ENCODE measurements at regions not wholly inside any gene's neighbourhood (a gene's known extent, or its start where the extent isn't known, plus 50 kb on each side); places are given as distances from the start of the nearest gene placed in this dataset.
"Not testable (repeated sequence)": the region's sequence is repeated elsewhere in the genome, so short reads cannot be mapped to it uniquely, and the experiment has no call there.

- DNase-seq (ENCODE audit: low read depth in 1 of 2, low spot score in 1 of 2), result no peak
Measured at GRCh38 chr4:81606801-81607501, 135.2 kb upstream of the RASGEF1B start.

GRCh38 chr4:81606166-81606565, 134.5 kb upstream of the RASGEF1B start:
- no peak for DNase-seq (ENCODE audit: low read depth in 1 of 2, low spot score in 1 of 2)

- DNase-seq (ENCODE audit: low read depth in 1 of 2, low spot score in 1 of 2), result no peak
Measured at GRCh38 chr4:81605271-81605670, 133.6 kb upstream of the RASGEF1B start.

- no peak for DNase-seq (ENCODE audit: low read depth in 1 of 2, low spot score in 1 of 2)
Measured at GRCh38 chr4:81604683-81605218, 133.0 kb upstream of the RASGEF1B start.

GRCh38 chr4:81602854-81603253, 131.1 kb upstream of the RASGEF1B start:
- no peak for DNase-seq (ENCODE audit: low read depth in 1 of 2, low spot score in 1 of 2)

GRCh38 chr4:81601358-81601694, 129.6 kb upstream of the RASGEF1B start:
- no peak for DNase-seq (ENCODE audit: low read depth in 1 of 2, low spot score in 1 of 2)

GRCh38 chr4:81600520-81601357, 129.0 kb upstream of the RASGEF1B start:
- no peak for DNase-seq (ENCODE audit: low read depth in 1 of 2, low spot score in 1 of 2)

- DNase-seq (ENCODE audit: low read depth in 1 of 2, low spot score in 1 of 2), result no peak
Measured at GRCh38 chr4:81599742-81600380, 128.2 kb upstream of the RASGEF1B start.

- no peak for DNase-seq (ENCODE audit: low read depth in 1 of 2, low spot score in 1 of 2)
Measured at GRCh38 chr4:81595798-81596610, 124.3 kb upstream of the RASGEF1B start.

- no peak for DNase-seq (ENCODE audit: low read depth in 1 of 2, low spot score in 1 of 2)
Measured at GRCh38 chr4:81595287-81595686, 123.6 kb upstream of the RASGEF1B start.

GRCh38 chr4:81594490-81595159, 122.9 kb upstream of the RASGEF1B start:
- DNase-seq (ENCODE audit: low read depth in 1 of 2, low spot score in 1 of 2), result no peak

- no peak for DNase-seq (ENCODE audit: low read depth in 1 of 2, low spot score in 1 of 2)
Measured at GRCh38 chr4:81592701-81593100, 121.0 kb upstream of the RASGEF1B start.

- DNase-seq (ENCODE audit: low read depth in 1 of 2, low spot score in 1 of 2), result no peak
Measured at GRCh38 chr4:81590596-81590995, 118.9 kb upstream of the RASGEF1B start.

- no peak for DNase-seq (ENCODE audit: low read depth in 1 of 2, low spot score in 1 of 2)
Measured at GRCh38 chr4:81589262-81589661, 117.6 kb upstream of the RASGEF1B start.

GRCh38 chr4:81586706-81587105, 115.0 kb upstream of the RASGEF1B start:
- no peak for DNase-seq (ENCODE audit: low read depth in 1 of 2, low spot score in 1 of 2)

- DNase-seq (ENCODE audit: low read depth in 1 of 2, low spot score in 1 of 2), result not testable (repeated sequence)
Measured at GRCh38 chr4:81580994-81581374, 109.3 kb upstream of the RASGEF1B start.

- DNase-seq (ENCODE audit: low read depth in 1 of 2, low spot score in 1 of 2), result no peak
Measured at GRCh38 chr4:81580346-81580993, 108.8 kb upstream of the RASGEF1B start.

- DNase-seq (ENCODE audit: low read depth in 1 of 2, low spot score in 1 of 2), result no peak
Measured at GRCh38 chr4:81577392-81577791, 105.7 kb upstream of the RASGEF1B start.

GRCh38 chr4:81574991-81575390, 103.3 kb upstream of the RASGEF1B start:
- DNase-seq (ENCODE audit: low read depth in 1 of 2, low spot score in 1 of 2), result no peak

- DNase-seq (ENCODE audit: low read depth in 1 of 2, low spot score in 1 of 2), result no peak
Measured at GRCh38 chr4:81573840-81574239, 102.1 kb upstream of the RASGEF1B start.
